Erythroblast (primary cell): ENCODE measurements at regions not wholly inside any gene's neighbourhood (a gene's known extent, or its start where the extent isn't known, plus 50 kb on each side); places are given as distances from the start of the nearest gene placed in this dataset.

Experiments
- GATA1 ChIP-seq: IDR thresholded peaks from 2 replicates; pipeline ENCODE4 v1.6.1; 2011; ENCODE audit warnings: low read depth, mild to moderate bottlenecking, control low read depth, low read length, moderate library complexity
- POLR2A ChIP-seq: IDR thresholded peaks from 2 replicates; pipeline ENCODE4 v1.6.1; 2011; ENCODE audit warnings: mild to moderate bottlenecking, low read length

GRCh38 chr4:66160606-66161005, 490.3 kb upstream of the EPHA5 start:
- TF ChIP-seq POLR2A (no peak), GATA1 (no peak)
